Stomach (tissue), 4 donors: ENCODE measurements at regions not wholly inside any gene's neighbourhood (a gene's known extent, or its start where the extent isn't known, plus 50 kb on each side); places are given as distances from the start of the nearest gene placed in this dataset.

ENCODE experiments used
- CTCF ChIP-seq, 7 experiments: fragments of 450-650 bp in 4 of 7; fragments of 200-600 bp in 3 of 7; sonication (generic) in 3 of 7; IDR thresholded peaks; one replicate each; pipeline ENCODE4 v1.5.1; 2016 to 2019; ENCODE audit warnings: antibody characterized with exemption in 7 of 7, control low read depth in 2 of 7, mild to moderate bottlenecking in 1 of 7
- EP300 ChIP-seq: sonication (generic); formaldehyde crosslinking; IDR thresholded peaks from one replicate; pipeline ENCODE4 v1.6.1; 2017; ENCODE audit warnings: antibody characterized with exemption
- POLR2A ChIP-seq, 4 donors: fragments of 450-650 bp; IDR thresholded peaks; one replicate each; pipeline ENCODE4 v1.6.1; 2016; ENCODE audit warnings: antibody characterized with exemption in 4 of 4, control low read depth in 2 of 4, mild to moderate bottlenecking in 1 of 4, moderate library complexity in 1 of 4
- POLR2AphosphoS5 ChIP-seq, 3 donors: sonication (generic); formaldehyde crosslinking; IDR thresholded peaks; one replicate each; pipeline ENCODE4 v1.6.1; 2016; ENCODE audit warnings: antibody characterized with exemption in 3 of 3

DNA sequence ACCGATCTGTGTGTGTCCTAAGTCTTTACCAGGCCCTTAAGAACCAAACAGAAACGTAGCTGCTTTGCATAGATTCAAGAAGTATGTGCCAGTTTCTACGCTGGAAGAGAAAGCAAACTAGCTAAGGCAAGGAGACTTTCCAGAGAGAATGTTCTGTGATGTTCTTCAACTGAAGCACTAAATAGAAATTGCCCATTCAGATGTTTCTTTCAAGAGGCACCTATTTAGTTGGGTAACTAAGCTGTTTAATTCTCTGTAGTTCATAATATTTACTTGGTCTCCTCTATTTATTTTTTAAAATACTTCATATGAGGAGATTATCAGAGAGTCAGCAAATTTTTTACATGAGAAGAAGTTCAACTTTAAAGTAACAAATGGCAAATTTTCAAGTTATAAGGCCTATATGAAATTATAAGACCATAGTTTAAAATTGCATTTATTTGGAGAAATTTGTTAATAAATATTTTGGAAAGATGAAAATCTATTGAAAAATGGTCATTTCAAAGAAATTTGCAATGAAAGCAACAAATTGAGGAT, 279.0 kb downstream of the NEBL start:
- TF ChIP-seq POLR2A (IDR thresholded peaks at IDR 0.05) (no peak), CTCF (IDR thresholded peaks at IDR 0.05) (no peak), POLR2AphosphoS5 (IDR thresholded peaks at IDR 0.05) (no peak), EP300 (no peak)
